GM18526 (cell line): ENCODE measurements at regions not wholly inside any gene's neighbourhood (a gene's known extent, or its start where the extent isn't known, plus 50 kb on each side); places are given as distances from the start of the nearest gene placed in this dataset.
A peak's percentile ranks its signal among the peaks of the same experiment; 100 is the strongest.

Source experiments
- POLR2A ChIP-seq: IDR thresholded peaks from 3 replicates; pipeline ENCODE4 v1.6.1; 2011; ENCODE audit not compliant: insufficient read length; ENCODE audit errors: extremely low read depth

DNA sequence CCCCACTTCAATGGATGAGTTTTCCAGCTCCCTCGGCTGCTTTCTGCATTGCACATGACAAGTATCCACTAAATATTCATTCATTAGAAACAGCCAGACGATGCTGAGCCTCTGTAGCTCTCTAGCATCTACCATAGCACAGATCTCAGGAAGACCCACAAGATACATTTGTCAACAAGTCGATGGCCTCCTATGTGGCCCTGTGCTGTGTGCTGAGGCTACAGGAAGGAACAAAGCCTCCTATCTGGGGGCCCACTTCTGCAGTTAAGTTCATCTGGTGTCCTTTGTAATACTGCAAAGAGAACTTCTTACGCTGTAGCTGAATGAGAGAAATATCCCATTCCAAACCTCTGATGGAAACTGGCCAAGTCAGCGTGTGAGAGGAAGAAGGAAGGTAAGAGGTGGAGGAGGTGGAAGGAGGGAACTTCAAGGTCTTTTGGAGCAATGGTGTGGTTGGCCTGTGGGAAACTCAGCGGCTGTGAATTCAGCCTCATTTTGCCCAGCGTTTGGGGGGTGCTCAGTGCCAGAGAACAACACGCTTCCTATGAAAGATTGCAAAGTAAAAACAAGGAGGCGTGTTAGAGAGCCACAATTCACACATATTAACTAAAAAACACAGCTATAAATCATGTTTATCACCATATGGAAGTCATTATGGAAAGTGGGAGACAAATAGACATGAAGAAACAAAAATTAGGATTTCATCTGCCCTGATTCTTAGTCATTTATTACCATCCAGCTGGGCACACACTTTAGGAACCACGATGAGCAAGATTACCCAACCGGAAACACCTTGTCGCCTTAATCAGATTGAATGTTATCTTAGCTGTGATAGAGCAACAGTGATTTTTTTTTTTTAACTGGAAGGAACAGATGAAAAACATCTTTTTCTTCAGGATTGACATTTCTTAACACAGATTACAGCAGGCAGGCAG lies 62.2 kb upstream of the USP6NL start:
- TF ChIP-seq POLR2A: no peak

DNA sequence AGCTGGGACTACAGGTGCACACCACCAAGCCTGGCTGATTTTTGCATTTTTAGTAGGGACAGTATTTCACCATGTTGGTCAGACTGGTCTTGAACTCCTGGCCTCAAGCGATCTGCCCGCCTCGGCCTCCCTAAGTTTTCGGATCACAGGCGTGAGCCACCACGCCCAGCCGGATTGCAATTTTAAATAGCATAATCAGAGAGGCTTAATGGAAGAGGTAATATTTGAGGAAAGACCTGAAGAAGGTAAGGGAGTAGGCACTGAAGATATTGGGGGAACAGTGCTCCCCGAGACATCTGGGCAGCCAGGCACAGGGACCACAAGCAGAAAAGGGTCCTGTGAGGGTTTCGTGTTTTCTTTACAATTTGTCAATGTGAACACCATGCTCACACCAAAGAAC lies 61.4 kb upstream of the USP6NL start:
- no peak for TF ChIP-seq POLR2A

DNA sequence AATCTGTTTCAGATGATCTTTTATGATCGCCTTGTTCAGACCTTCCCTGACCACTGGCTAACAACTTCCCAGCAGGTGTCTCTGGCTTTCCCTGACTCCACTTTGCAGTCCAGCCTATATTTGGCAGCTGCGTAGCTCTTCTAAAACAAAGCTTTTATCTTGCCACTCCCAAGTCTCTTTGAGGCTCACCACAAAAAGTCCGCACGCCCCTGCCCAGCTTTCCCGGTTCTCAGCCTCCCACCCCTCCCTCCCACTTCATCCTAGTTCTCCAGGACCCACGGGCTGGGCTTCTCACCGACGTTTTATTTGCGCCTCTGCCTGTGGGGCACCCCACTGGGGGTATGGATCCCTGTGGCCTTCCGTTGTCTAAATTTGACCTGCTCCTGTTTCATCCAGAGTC lies 58.9 kb upstream of the USP6NL start:
- TF ChIP-seq POLR2A: no peak

DNA sequence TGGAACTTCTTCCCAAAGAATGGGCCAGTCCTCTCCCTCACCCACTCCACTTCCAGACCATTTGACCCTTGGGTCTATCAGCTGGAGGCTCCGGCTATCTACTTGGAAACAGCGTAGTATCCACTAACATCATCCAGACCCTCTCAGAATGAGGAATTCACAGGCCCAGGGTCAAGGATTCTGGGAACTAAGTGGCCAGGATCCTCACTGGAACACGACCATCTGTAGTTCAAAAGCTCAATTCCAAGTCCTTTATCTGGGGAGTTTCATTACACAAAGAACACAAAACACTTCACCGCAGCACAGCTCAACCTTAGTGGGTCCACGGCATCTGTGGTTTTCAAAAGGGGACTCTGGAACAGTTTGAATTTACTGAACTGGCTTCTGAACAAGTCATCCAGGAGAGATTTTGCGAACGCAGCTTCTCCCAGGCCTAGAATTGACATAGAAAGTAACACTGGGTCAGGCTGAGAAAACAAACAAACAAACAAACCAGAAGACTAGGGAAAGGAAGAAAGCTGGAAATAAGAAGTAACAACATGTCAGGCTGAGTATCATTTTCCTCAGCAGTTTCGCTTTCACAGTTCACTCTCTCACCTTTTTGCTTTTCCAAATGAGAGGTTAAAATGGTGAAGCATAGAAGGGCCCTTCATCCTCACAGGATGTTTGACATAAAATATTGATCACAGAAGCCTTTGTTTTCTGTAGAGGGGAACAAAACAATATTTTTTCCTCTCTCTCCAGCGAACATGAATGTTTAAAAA lies 57.6 kb upstream of the USP6NL start:
- no peak for TF ChIP-seq POLR2A

DNA sequence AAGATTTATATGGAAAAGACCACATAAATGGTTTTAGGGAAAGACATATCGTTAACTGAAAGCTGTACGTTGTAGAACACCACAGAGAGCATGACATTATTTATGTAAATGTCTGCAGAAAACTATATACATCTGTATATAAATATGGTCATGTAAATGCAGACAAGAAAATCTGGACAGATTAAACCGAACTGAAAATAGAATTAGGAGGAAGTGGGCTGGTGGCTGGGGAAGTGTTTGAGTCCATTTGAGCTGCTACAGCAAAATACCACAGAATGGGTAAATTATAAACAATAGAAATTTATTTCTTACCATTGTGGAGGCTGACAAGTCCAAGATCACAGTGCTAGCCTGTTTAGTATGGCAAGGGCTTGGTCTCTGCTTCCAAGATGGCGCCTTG lies 56.3 kb upstream of the USP6NL start:
- no peak for TF ChIP-seq POLR2A

DNA sequence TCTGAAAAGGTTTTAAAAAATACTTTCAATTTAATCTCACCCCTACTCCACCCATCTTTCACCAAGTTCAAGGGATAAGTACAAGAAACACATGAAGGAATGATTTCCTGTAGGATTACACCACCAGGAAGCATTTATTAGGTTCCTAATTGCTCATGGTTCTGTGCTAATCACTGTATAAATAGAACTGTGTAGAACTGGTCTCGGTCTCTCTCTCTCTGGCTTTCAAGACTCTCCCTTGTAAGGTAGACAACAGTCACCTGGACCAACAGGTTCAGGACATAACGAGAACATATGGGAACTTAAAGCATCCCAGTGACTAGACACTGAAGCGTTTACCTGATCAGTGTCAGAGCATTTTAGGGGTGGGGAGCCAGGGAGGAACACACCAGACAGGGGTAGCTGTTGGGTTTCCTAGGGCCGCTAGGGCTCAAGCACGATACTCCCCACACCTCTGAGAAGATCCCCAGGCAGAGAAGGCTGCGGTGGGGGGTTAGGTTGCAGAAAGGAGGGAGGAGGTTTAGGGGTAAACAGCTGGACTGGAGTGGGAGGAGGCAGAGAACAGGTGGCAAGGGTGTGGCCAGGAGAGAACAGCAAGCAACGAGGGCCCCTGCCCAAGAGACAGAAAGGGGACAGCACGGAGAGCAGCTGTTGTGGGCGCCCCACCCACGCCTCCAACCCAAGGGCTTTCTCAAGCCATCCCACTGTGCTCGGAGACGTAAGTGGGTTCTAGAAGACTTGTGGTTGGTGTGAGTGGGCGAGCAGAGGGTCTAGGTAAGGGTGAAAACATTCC lies 52.5 kb upstream of the USP6NL start:
- TF ChIP-seq POLR2A: peak; percentile 27

DNA sequence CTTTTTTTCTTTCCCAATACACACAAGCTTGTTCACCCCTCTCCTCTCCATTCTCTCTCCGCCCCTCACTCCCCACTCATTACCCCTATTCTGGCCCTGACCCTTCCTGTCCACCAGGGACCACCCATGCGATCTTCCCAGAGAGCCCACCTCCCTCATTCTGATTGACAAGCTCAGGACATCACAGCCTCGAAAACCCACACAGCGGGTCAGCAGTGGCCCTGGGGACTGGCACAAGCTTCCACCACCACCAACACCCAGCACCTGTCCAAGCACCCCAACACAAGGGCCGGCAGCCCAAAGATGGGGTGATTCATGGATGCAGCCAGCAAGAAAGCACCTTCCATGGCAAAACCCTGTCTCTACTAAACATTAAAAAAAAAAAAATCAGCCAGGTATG lies 50.0 kb upstream of the USP6NL start:
- TF ChIP-seq POLR2A: no peak
